ENCODE measurements at regions not wholly inside any gene's neighbourhood (a gene's known extent, or its start where the extent isn't known, plus 50 kb on each side); places are given as distances from the start of the nearest gene placed in this dataset.

DNA sequence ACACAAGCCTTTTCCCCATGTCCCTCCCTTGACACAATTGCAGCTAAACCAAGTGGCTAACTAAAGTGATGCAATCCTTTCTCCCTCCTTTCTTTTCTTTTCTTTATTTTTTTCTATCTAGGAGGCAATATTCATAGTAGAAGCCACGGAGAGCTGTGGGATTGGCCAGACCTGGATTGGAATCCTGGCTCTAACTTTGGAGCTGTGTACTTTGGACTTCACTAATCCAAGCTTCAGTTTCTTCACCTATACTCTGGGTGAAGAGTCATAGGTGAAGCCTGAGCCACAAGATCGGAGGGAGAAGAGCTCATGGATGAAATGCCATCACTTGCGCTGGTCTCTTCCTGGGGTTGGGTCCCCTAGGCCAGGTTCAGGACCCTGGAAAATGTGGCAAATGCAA, 177.2 kb downstream of the IRX5 start:
- H3K4me3 ChIP-seq (ENCODE audit: low read depth, low read length) = no peak overlapping the region
- TF ChIP-seq CTCF (IDR thresholded peaks at IDR 0.05; ENCODE audit: low read depth, low read length) = no peak
- DNase-seq (ENCODE audit: low read depth, low spot score) = no peak
- in situ Hi-C loops (cut with HindIII; ENCODE audit: low sequenced_read_pairs) = no loop called here

DNA sequence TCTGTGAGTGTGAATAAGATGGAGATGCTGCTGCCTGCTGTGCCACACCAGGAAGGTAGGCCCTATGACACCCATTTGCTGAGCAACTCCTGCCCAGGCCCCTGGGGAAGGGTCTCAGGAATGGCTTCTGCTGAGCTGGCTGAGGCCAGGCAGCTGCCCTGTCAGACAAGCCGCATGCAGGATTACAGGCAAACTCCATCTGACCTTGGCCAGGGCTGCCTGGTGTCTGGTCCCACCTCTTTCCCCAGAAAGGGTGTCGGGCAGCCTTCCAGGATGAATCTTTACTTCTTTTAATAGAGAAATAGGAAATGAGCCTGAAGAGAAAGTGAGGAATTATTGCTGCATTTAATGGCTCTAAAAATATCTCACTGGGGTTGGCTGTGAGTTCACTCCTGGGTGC, 182.5 kb downstream of the IRX5 start:
- in situ Hi-C loops (cut with HindIII; ENCODE audit: low sequenced_read_pairs) = no loop called here
- H3K4me3 ChIP-seq (ENCODE audit: low read depth, low read length) = no peak overlapping the region
- no peak for DNase-seq (ENCODE audit: low read depth, low spot score)
- TF ChIP-seq CTCF (IDR thresholded peaks at IDR 0.05; ENCODE audit: low read depth, low read length) = no peak

DNA sequence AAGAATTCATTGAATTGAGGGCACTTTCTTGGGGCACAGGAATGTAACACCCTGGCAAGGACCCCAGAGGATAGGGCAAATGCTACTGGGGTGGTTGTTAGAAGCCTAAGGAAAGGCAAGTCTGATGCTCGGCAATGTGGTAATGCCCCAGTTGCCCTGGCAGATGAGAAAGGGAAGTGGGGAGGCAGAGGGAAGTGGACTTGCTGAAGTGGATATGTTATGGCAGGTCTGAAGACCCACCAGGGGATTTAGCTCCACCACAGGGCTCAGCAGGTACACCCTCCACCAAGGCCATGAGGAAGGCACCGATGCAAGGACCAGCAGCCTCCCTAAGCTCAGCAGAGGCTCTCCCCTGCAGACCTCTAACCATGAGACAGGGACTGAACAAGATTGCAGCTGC, 184.8 kb downstream of the IRX5 start:
- TF ChIP-seq CTCF (IDR thresholded peaks at IDR 0.05; ENCODE audit: low read depth, low read length) = no peak
- no peak overlapping the region for H3K4me3 ChIP-seq (ENCODE audit: low read depth, low read length)
- DNase-seq (ENCODE audit: low read depth, low spot score) = no peak
- in situ Hi-C loops (cut with HindIII; ENCODE audit: low sequenced_read_pairs) = no loop called here

GRCh38 chr16:55116165-55116920, 185.7 kb downstream of the IRX5 start:
- peak; percentile 5 for DNase-seq (ENCODE audit: low read depth, low spot score)
- in situ Hi-C loops (cut with HindIII; ENCODE audit: low sequenced_read_pairs) = no loop called here
- no peak overlapping the region for H3K4me3 ChIP-seq (ENCODE audit: low read depth, low read length)
- TF ChIP-seq CTCF (IDR thresholded peaks at IDR 0.05; ENCODE audit: low read depth, low read length) = no peak

- TF ChIP-seq CTCF (IDR thresholded peaks at IDR 0.05; ENCODE audit: low read depth, low read length) = no peak
- no peak overlapping the region for H3K4me3 ChIP-seq (ENCODE audit: low read depth, low read length)
- DNase-seq (ENCODE audit: low read depth, low spot score) = no peak
- in situ Hi-C loops (cut with HindIII; ENCODE audit: low sequenced_read_pairs) = no loop called here
Observed at GRCh38 chr16:55118701-55119260, 188.1 kb downstream of the IRX5 start.

GRCh38 chr16:55120408-55120807, 189.7 kb downstream of the IRX5 start:
- no peak overlapping the region for H3K4me3 ChIP-seq (ENCODE audit: low read depth, low read length)
- no peak for DNase-seq (ENCODE audit: low read depth, low spot score)
- in situ Hi-C loops (cut with HindIII; ENCODE audit: low sequenced_read_pairs) = no loop called here
- TF ChIP-seq CTCF (IDR thresholded peaks at IDR 0.05; ENCODE audit: low read depth, low read length) = no peak
